CD4-positive, alpha-beta T cell (primary cell): ENCODE measurements at regions not wholly inside any gene's neighbourhood (a gene's known extent, or its start where the extent isn't known, plus 50 kb on each side); places are given as distances from the start of the nearest gene placed in this dataset.

ENCODE experiments used
- ATAC-seq: fragments of 200-7000 bp; cut with Tn5 transposase; one replicate; pipeline ENCODE4 v1.10.0; 2022; ENCODE audit warnings: mild to moderate bottlenecking; ENCODE audit not compliant: poor library complexity
- CTCF ChIA-PET: fragments of 350-600 bp; sonication (Branson Sonifier 250); formaldehyde crosslinking; loops from one replicate; lab custom pipeline; 2021; ENCODE audit warnings: antibody characterized with exemption, inconsistent platforms; lab: Charles Lee
- POLR2A ChIA-PET: fragments of 350-600 bp; sonication (Branson Sonifier 250); formaldehyde crosslinking; loops from one replicate; lab custom pipeline; 2021; ENCODE audit warnings: antibody characterized with exemption, inconsistent platforms; lab: Charles Lee
- DNase-seq, 14 experiments: peaks; one replicate each; pipeline ENCODE4 v3.0.0-alpha.2; 2013 to 2020; ENCODE audit warnings: mixed read lengths in 2 of 14
- H3K27ac ChIP-seq, 2 donors: one replicate each; pipeline versions ENCODE4 v1.5.1 to v1.7.0; 2013; ENCODE audit warnings: low read length in 2 of 2, low read depth in 1 of 2, mild to moderate bottlenecking in 1 of 2
- H3K27me3 ChIP-seq, 2 experiments: 1 replicate in 1 of 2; 2 replicates in 1 of 2; pipeline versions ENCODE4 v1.6.1 to v1.7.0; 2013; ENCODE audit warnings: low read length in 2 of 2, control low read depth in 1 of 2, mild to moderate bottlenecking in 1 of 2, moderate library complexity in 1 of 2; ENCODE audit not compliant: insufficient read depth in 2 of 2, control insufficient read depth in 1 of 2
- H3K36me3 ChIP-seq: one replicate; pipeline ENCODE4 v1.6.1; 2013; ENCODE audit warnings: low read length, control low read depth; ENCODE audit not compliant: insufficient read depth
- H3K4me1 ChIP-seq: one replicate; pipeline ENCODE4 v1.6.1; 2013; ENCODE audit warnings: low read length, control low read depth; ENCODE audit not compliant: insufficient read depth
- H3K4me3 ChIP-seq: one replicate; pipeline ENCODE4 v1.5.1; 2013; ENCODE audit warnings: mild to moderate bottlenecking, low read length, moderate library complexity
- H3K9me3 ChIP-seq, 2 experiments: 1 replicate in 1 of 2; 2 replicates in 1 of 2; pipeline versions ENCODE4 v1.6.1 to v1.7.0; 2013; ENCODE audit warnings: low read length in 2 of 2, mild to moderate bottlenecking in 2 of 2, control low read depth in 1 of 2, moderate library complexity in 1 of 2; ENCODE audit not compliant: control insufficient read depth in 1 of 2, insufficient read depth in 1 of 2
- H3K27ac Mint-ChIP-seq: one replicate; pipeline ENCODE4 v1.8.0; 2020; ENCODE audit warnings: mixed read lengths
- H3K27me3 Mint-ChIP-seq: one replicate; pipeline ENCODE4 v1.8.0; 2021; ENCODE audit warnings: mixed read lengths
- H3K36me3 Mint-ChIP-seq: one replicate; pipeline ENCODE4 v1.8.0; 2021; ENCODE audit warnings: low read depth, mixed read lengths
- H3K4me1 Mint-ChIP-seq: one replicate; pipeline ENCODE4 v1.8.0; 2021; ENCODE audit warnings: low read depth, mixed read lengths
- H3K4me3 Mint-ChIP-seq: one replicate; pipeline ENCODE4 v1.8.0; 2020; ENCODE audit warnings: mild to moderate bottlenecking, mixed read lengths
- H3K9me3 Mint-ChIP-seq: one replicate; pipeline ENCODE4 v1.8.0; 2020; ENCODE audit warnings: mixed read lengths
- CTCF ChIP-seq: fragments of 200-600 bp; IDR thresholded peaks from one replicate; pipeline ENCODE4 v1.8.0; 2022; ENCODE audit warnings: antibody characterized with exemption, mild to moderate bottlenecking
- intact Hi-C, 2 experiments: fragments of 100-400 bp; cut with DNase I in 1 of 2; cut with micrococcal nuclease in 1 of 2; formaldehyde crosslinking; loops; one replicate each; pipeline versions ENCODE4 v1.15.1 to v1.9.0; 2023 to 2025; cut with DNase I, micrococcal nuclease

DNA sequence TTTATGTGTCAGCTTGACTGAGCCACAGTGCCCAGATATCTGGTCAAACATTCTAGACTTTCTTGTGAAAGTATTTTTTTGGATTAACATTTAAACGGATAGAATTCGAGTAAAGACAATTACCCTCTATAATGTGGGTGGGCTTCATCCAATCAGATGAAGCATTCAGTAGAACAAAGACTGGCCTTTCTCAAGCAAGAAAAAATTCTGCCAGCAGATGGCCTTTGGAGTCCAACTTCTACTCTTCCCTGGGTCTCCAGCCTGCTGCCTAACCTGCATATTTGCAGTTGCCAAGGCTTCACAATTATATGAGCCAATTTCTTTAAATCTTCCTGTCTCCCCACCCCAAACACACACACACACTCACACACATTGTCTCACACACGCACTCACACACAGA, 86.4 kb downstream of the MED10 start:
- no peaks in the 10 kb centered on the region for H3K4me1 Mint-ChIP-seq
- intact Hi-C loops = loop anchor here (5.0 kb wide), 2 partner anchors 145 to 455 kb away; no protein-coding TSS in a partner anchor
- peak in 4 of 14 experiments; percentile 19 to 49 (median 30) for DNase-seq
- peaks cover 10% of the 10 kb centered on the region for H3K27me3 Mint-ChIP-seq
- H3K9me3 ChIP-seq = peaks cover 0 to 4% of the 10 kb centered on the region in 2 experiments
- no peaks in the 10 kb centered on the region for H3K36me3 ChIP-seq
- ChIA-PET POLR2A (no interaction called here), CTCF (interaction anchor here (0.8 to 1.3 kb wide), 2 partner anchors 95 to 453 kb away, joined by 3 read pairs; no protein-coding TSS in a partner anchor)
- no peak overlapping the region for H3K4me3 ChIP-seq
- no peak overlapping the region for H3K27ac Mint-ChIP-seq
- no peaks in the 10 kb centered on the region for H3K9me3 Mint-ChIP-seq
- H3K4me3 Mint-ChIP-seq = no peak overlapping the region
- no peaks in the 10 kb centered on the region for H3K4me1 ChIP-seq
- TF ChIP-seq CTCF = peak; percentile 39
- H3K27me3 ChIP-seq = no peaks in the 10 kb centered on the region
- ATAC-seq = no peak
- no peaks in the 10 kb centered on the region for H3K36me3 Mint-ChIP-seq
- no peak overlapping the region for H3K27ac ChIP-seq

DNA sequence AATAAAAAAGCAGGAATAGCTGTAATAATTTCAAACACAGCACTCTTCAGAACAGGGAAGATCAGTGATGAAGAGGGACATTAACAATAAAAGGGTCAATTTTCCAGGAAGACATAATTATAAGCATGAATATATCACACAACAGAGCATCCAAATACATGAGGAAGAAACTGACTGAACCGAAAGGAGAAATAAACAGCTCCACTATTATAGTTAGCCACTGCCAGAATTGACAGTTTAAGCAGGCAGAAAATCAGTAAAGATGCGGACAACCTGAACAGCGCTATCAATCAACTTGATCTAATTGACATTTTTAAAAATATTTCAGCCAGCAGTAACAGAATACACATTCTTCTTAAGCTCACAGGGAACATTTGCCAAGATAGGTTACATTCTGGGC, 89.1 kb downstream of the MED10 start:
- H3K4me3 ChIP-seq = no peak overlapping the region
- Mint-ChIP-seq H3K4me1 (no peaks in the 10 kb centered on the region), H3K4me3 (no peak overlapping the region), H3K27me3 (peaks cover 10% of the 10 kb centered on the region), H3K27ac (no peak overlapping the region), H3K9me3 (no peaks in the 10 kb centered on the region), H3K36me3 (no peaks in the 10 kb centered on the region)
- intact Hi-C loops = no loop called here
- no peaks in the 10 kb centered on the region for H3K36me3 ChIP-seq
- CTCF ChIA-PET = no interaction called here
- no peak for TF ChIP-seq CTCF
- H3K27me3 ChIP-seq = no peaks in the 10 kb centered on the region
- no peak overlapping the region for H3K27ac ChIP-seq
- ATAC-seq (no peak), DNase-seq (no peak)
- H3K4me1 ChIP-seq = no peaks in the 10 kb centered on the region
- no peaks in the 10 kb centered on the region for H3K9me3 ChIP-seq
- POLR2A ChIA-PET = no interaction called here

GRCh38 chr5:6287176-6287575, 91.2 kb downstream of the MED10 start:
- intact Hi-C loops = no loop called here
- CTCF ChIA-PET = no interaction called here
- no peaks in the 10 kb centered on the region for H3K36me3 Mint-ChIP-seq
- no peak overlapping the region for H3K4me3 Mint-ChIP-seq
- no peaks in the 10 kb centered on the region for H3K9me3 Mint-ChIP-seq
- H3K36me3 ChIP-seq = no peaks in the 10 kb centered on the region
- no peak overlapping the region for H3K27ac Mint-ChIP-seq
- no peaks in the 10 kb centered on the region for H3K27me3 ChIP-seq
- DNase-seq (no peak), ATAC-seq (no peak)
- no peaks in the 10 kb centered on the region for H3K4me1 Mint-ChIP-seq
- peaks cover 5% of the 10 kb centered on the region for H3K27me3 Mint-ChIP-seq
- no peak overlapping the region for H3K27ac ChIP-seq
- no peak overlapping the region for H3K4me3 ChIP-seq
- POLR2A ChIA-PET = no interaction called here
- H3K4me1 ChIP-seq = no peaks in the 10 kb centered on the region
- no peak for TF ChIP-seq CTCF
- H3K9me3 ChIP-seq = no peaks in the 10 kb centered on the region
